ENCODE measurements at regions not wholly inside any gene's neighbourhood (a gene's known extent, or its start where the extent isn't known, plus 50 kb on each side); places are given as distances from the start of the nearest gene placed in this dataset.

DNA sequence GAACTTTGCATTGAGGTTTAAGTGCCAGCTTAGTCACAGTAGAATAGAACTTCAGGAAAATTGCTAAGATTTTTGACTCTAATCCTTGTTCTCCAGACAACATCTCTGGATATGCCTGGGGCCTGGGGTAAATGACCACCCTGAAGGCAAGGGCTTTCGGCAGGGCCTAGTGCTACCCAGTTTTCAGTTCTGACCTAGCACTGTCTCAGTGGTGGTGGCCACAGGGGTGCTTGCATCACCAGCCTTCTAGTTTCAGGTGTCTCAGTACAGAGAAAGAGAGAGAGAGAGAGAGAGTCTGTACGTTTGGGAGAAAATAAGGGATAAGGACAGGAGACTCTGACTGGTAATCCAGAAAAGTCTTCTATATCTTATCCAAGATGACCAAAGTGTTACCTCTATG, 890.5 kb downstream of the JRKL start:
- H3K27ac ChIP-seq = no peak overlapping the region
- intact Hi-C loops (cut with DNase I) = no loop called here
- no peaks in the 10 kb centered on the region for H3K4me1 ChIP-seq (ENCODE audit: insufficient read depth)
- TF ChIP-seq, protein P1, sequence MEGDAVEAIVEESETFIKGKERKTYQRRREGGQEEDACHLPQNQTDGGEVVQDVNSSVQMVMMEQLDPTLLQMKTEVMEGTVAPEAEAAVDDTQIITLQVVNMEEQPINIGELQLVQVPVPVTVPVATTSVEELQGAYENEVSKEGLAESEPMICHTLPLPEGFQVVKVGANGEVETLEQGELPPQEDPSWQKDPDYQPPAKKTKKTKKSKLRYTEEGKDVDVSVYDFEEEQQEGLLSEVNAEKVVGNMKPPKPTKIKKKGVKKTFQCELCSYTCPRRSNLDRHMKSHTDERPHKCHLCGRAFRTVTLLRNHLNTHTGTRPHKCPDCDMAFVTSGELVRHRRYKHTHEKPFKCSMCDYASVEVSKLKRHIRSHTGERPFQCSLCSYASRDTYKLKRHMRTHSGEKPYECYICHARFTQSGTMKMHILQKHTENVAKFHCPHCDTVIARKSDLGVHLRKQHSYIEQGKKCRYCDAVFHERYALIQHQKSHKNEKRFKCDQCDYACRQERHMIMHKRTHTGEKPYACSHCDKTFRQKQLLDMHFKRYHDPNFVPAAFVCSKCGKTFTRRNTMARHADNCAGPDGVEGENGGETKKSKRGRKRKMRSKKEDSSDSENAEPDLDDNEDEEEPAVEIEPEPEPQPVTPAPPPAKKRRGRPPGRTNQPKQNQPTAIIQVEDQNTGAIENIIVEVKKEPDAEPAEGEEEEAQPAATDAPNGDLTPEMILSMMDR (IDR thresholded peaks at IDR 0.05) = no peak
- TF ChIP-seq POLR2A (IDR thresholded peaks at IDR 0.05) = no peak
- TF ChIP-seq EP300 (IDR thresholded peaks at IDR 0.05) = no peak
- no peaks in the 10 kb centered on the region for H3K9me3 ChIP-seq
- no peaks in the 10 kb centered on the region for H3K27me3 ChIP-seq
- DNase-seq = no peak
- WGBS, 3 donors = 71 to 86% (median 85%) methylated on average over 2 of the region's 2 CpGs
- H3K36me3 ChIP-seq = no peaks in the 10 kb centered on the region
- H3K4me3 ChIP-seq = no peak overlapping the region

DNA sequence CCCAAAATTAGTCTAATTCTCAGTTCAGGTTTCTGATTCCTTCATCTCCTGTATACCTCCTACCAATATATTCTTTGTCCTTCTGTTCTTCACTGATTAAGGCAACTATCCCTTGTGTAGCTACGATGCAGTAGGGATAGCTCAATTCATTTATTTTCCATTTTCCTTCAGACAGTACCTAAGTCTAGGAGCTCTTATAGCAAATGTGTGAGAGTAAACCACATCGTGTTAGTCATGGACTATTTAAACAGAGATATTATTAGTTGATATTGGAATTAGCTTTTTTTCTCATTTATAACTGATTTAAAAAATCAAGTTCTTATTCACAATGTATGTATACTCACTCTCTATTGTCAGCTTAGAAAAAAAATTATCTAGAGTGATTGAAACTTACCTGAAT, 900.0 kb downstream of the JRKL start:
- DNase-seq = no peak
- WGBS, 3 donors = 83 to 89% (median 85%) methylated on average over 2 of the region's 2 CpGs
- Histone ChIP-seq H3K4me3 (no peak overlapping the region), H3K4me1 (ENCODE audit: insufficient read depth) (no peaks in the 10 kb centered on the region), H3K27ac (no peak overlapping the region), H3K27me3 (no peaks in the 10 kb centered on the region), H3K9me3 (no peaks in the 10 kb centered on the region), H3K36me3 (no peaks in the 10 kb centered on the region)
- TF ChIP-seq EP300 (IDR thresholded peaks at IDR 0.05) (no peak), POLR2A (IDR thresholded peaks at IDR 0.05) (no peak)
- TF ChIP-seq, protein P1 (IDR thresholded peaks at IDR 0.05) = no peak
- intact Hi-C loops (cut with DNase I) = no loop called here

DNA sequence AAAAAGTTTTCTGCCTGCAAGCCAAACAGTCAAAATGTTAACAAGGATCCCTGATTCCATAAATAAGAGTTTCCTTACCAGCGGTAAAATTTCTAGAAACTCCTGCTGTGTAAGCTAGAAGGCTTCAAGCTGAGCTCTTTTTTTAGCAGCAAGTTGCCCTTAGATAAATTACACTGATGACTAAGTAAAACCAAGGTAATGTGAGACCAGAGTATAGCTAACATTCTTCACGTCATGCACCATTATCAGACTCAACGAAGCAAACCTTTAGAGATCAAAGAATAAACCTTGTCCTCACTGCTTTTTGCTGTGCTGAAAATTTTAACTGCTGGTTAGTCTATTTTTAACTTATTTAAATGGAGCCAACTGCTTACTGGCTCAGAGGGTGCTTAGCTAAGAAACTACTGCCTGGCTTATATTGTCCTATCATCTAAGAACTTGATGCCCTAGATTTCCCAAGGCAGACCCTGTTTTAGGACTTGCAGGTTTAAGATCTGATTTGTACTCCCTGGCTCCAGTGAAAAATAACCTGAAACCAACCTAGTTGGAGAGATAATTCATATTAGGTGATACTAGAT, 900.7 kb downstream of the JRKL start:
- H3K4me3 ChIP-seq = no peak overlapping the region
- intact Hi-C loops (cut with DNase I) = no loop called here
- H3K36me3 ChIP-seq = no peaks in the 10 kb centered on the region
- H3K4me1 ChIP-seq (ENCODE audit: insufficient read depth) = no peaks in the 10 kb centered on the region
- DNase-seq = no peak
- 26 to 34% (median 27%) methylated on average over 3 of the region's 3 CpGs for WGBS, 3 donors
- no peaks in the 10 kb centered on the region for H3K27me3 ChIP-seq
- no peak overlapping the region for H3K27ac ChIP-seq
- H3K9me3 ChIP-seq = no peaks in the 10 kb centered on the region
- TF ChIP-seq POLR2A (IDR thresholded peaks at IDR 0.05) = no peak
- TF ChIP-seq, protein P1 (IDR thresholded peaks at IDR 0.05) = no peak
- TF ChIP-seq EP300 (IDR thresholded peaks at IDR 0.05) = no peak

- intact Hi-C loops (cut with DNase I) = no loop called here
- no peak for DNase-seq
- 84 to 87% (median 85%) methylated on average over 5 of the region's 5 CpGs for WGBS, 3 donors
- no peaks in the 10 kb centered on the region for H3K27me3 ChIP-seq
- H3K4me3 ChIP-seq = no peak overlapping the region
- H3K27ac ChIP-seq = no peak overlapping the region
- no peaks in the 10 kb centered on the region for H3K4me1 ChIP-seq (ENCODE audit: insufficient read depth)
- TF ChIP-seq, protein P1 (IDR thresholded peaks at IDR 0.05) = no peak
- TF ChIP-seq POLR2A (IDR thresholded peaks at IDR 0.05) (no peak), EP300 (IDR thresholded peaks at IDR 0.05) (no peak)
- no peaks in the 10 kb centered on the region for H3K36me3 ChIP-seq
- no peaks in the 10 kb centered on the region for H3K9me3 ChIP-seq
Observed at GRCh38 chr11:97296301-97296700, 906.5 kb downstream of the JRKL start.
